Endothelial cell of umbilical vein (primary cell): ENCODE measurements at regions not wholly inside any gene's neighbourhood (a gene's known extent, or its start where the extent isn't known, plus 50 kb on each side); places are given as distances from the start of the nearest gene placed in this dataset.

Experiments used
- BruUV-seq: library from RNA; stranded (reverse); fragments of 400-500 nt; replicated peaks from 2 replicates; lab custom pipeline; 2021; lab: Mats Ljungman, UMichigan
- CTCF ChIA-PET: fragments of 300-600, 350-600 bp; sonication (Branson Sonifier 250); formaldehyde crosslinking; loops from one replicate; lab custom pipeline; 2021; ENCODE audit warnings: antibody characterized with exemption, inconsistent platforms; lab: Charles Lee
- POLR2A ChIA-PET: fragments of 300-600, 350-600 bp; sonication (Branson Sonifier 250); formaldehyde crosslinking; loops from one replicate; lab custom pipeline; 2021; ENCODE audit warnings: antibody characterized with exemption, inconsistent platforms; lab: Charles Lee
- DNase-seq: peaks from one replicate; pipeline ENCODE4 v3.0.0-alpha.2; 2011; ENCODE audit warnings: low read depth, low spot score
- FAIRE-seq: peaks from 2 replicates; lab custom pipeline; 2011; peaks lifted over from hg19 to GRCh38; lab: Jason Lieb, UNC
- H2AFZ ChIP-seq: 2 replicates; pipeline ENCODE4 v1.6.0; 2012; ENCODE audit warnings: low read depth, low read length, control low read depth, inconsistent platforms
- H3K27ac ChIP-seq: 2 replicates; pipeline ENCODE4 v1.5.1; 2011; ENCODE audit warnings: low read depth, mild to moderate bottlenecking, control low read depth, low read length, moderate library complexity; ENCODE audit not compliant: insufficient read depth
- H3K27me3 ChIP-seq, 2 experiments: 2 replicates each; pipeline versions ENCODE4 v1.6.0 to v1.6.1; 2011; ENCODE audit warnings: low read length in 2 of 2, mixed read lengths in 1 of 2; ENCODE audit not compliant: control insufficient read depth in 2 of 2, insufficient read depth in 2 of 2
- H3K36me3 ChIP-seq, 2 experiments: 2 replicates in 1 of 2; 3 replicates in 1 of 2; pipeline ENCODE4 v1.5.1; 2011; ENCODE audit warnings: low read length in 2 of 2, mild to moderate bottlenecking in 1 of 2, moderate library complexity in 1 of 2; ENCODE audit not compliant: control insufficient read depth in 2 of 2, insufficient read depth in 2 of 2; ENCODE audit errors: extremely low read depth in 1 of 2
- H3K4me1 ChIP-seq: 3 replicates; pipeline ENCODE4 v1.5.1; 2011; ENCODE audit warnings: mild to moderate bottlenecking, low read length; ENCODE audit not compliant: control insufficient read depth, insufficient read depth; ENCODE audit errors: extremely low read depth
- H3K4me2 ChIP-seq: 2 replicates; pipeline ENCODE4 v1.6.1; 2011; ENCODE audit warnings: low read length, control low read depth, mixed read lengths; ENCODE audit not compliant: insufficient read depth
- H3K4me3 ChIP-seq, 3 experiments: fragments of 200-600 bp in 1 of 3; sonication (generic), shearing (Covaris generic) in 1 of 3; replicated peaks in 1 of 3; 2 replicates each; pipeline ENCODE4 v1.5.1; 2011 to 2016; ENCODE audit warnings: control low read depth in 3 of 3, low read length in 3 of 3, mild to moderate bottlenecking in 2 of 3, inconsistent platforms in 1 of 3, low read depth in 1 of 3, moderate library complexity in 1 of 3; ENCODE audit not compliant: insufficient read depth in 1 of 3
- H3K79me2 ChIP-seq: 2 replicates; pipeline ENCODE4 v1.6.0; 2012; ENCODE audit warnings: low read length, inconsistent platforms; ENCODE audit not compliant: control insufficient read depth, insufficient read depth
- H3K9ac ChIP-seq: replicated peaks from 2 replicates; pipeline ENCODE3; 2011; ENCODE audit warnings: low read length, control low read depth; ENCODE audit not compliant: insufficient read depth; ENCODE audit errors: extremely low read depth
- H3K9me1 ChIP-seq: replicated peaks from 3 replicates; pipeline ENCODE4 v1.6.0; 2011; ENCODE audit warnings: mild to moderate bottlenecking, low read length; ENCODE audit not compliant: control insufficient read depth, insufficient read depth; ENCODE audit errors: extremely low read depth
- H3K9me3 ChIP-seq: replicated peaks from 2 replicates; pipeline ENCODE4 v1.5.1; 2012; ENCODE audit warnings: low read length, inconsistent platforms; ENCODE audit not compliant: control insufficient read depth, insufficient read depth
- H4K20me1 ChIP-seq: replicated peaks from 2 replicates; pipeline ENCODE3; 2011; ENCODE audit warnings: mild to moderate bottlenecking, low read length; ENCODE audit not compliant: control insufficient read depth, insufficient read depth; ENCODE audit errors: extremely low read depth
- EZH2 ChIP-seq: IDR thresholded peaks from 2 replicates; pipeline ENCODE4 v1.6.1; 2012; ENCODE audit warnings: borderline replicate concordance, low read depth, mild to moderate bottlenecking, moderate library complexity, low read length, inconsistent platforms; ENCODE audit not compliant: severe bottlenecking
- FOS ChIP-seq: IDR thresholded peaks from 2 replicates; pipeline ENCODE4 v1.6.1; 2011; ENCODE audit warnings: mild to moderate bottlenecking, low read length, moderate library complexity, borderline replicate concordance; ENCODE audit not compliant: insufficient read depth
- GATA2 ChIP-seq: IDR thresholded peaks from 2 replicates; pipeline ENCODE4 v1.7.0; 2011; ENCODE audit warnings: low read depth, mild to moderate bottlenecking, moderate library complexity, mixed read lengths, low read length; ENCODE audit not compliant: insufficient read length, insufficient read depth
- JUN ChIP-seq: IDR thresholded peaks from 2 replicates; pipeline ENCODE4 v1.6.1; 2011; ENCODE audit warnings: borderline replicate concordance, low read depth; ENCODE audit not compliant: insufficient read length, insufficient read depth
- MYC ChIP-seq: IDR thresholded peaks from one replicate; pipeline ENCODE4 v1.6.1; 2011; ENCODE audit warnings: mild to moderate bottlenecking, low read depth, low read length
- POLR2A ChIP-seq: IDR thresholded peaks from 2 replicates; pipeline ENCODE4 v1.6.1; 2012; ENCODE audit warnings: low read depth, mild to moderate bottlenecking, control low read depth, low read length
- POLR2AphosphoS5 ChIP-seq: IDR thresholded peaks from 2 replicates; pipeline ENCODE4 v1.6.1; 2012; ENCODE audit warnings: low read depth, mild to moderate bottlenecking, control low read depth, low read length, moderate library complexity; ENCODE audit not compliant: insufficient read depth
- dilution Hi-C: fragments of 300-500 bp; cut with MboI; formaldehyde crosslinking; loops from one replicate; pipeline ENCODE4 v1.15.0; 2019; ENCODE audit warnings: low sequenced_read_pairs; ENCODE audit not compliant: extremely low pct_ligation_motif_present
- intact Hi-C: fragments of 100-400 bp; cut with micrococcal nuclease; formaldehyde crosslinking; loops from one replicate; pipeline ENCODE4 v1.10.0; 2022
- TF ChIP-seq, protein P1 (sequence below), 2 donors: IDR thresholded peaks; 1 replicate in 1 of 2; 2 replicates in 1 of 2; pipeline ENCODE4 v1.5.1; 2011; ENCODE audit warnings: low read length in 2 of 2, mild to moderate bottlenecking in 2 of 2, moderate library complexity in 2 of 2, control low read depth in 1 of 2, inconsistent platforms in 1 of 2, low read depth in 1 of 2; ENCODE audit not compliant: insufficient read depth in 1 of 2; ENCODE audit errors: extremely low read depth in 1 of 2
- TF ChIP-seq, protein P2 (sequence below): IDR thresholded peaks from 2 replicates; pipeline ENCODE4 v1.6.1; 2011; ENCODE audit not compliant: insufficient read depth, insufficient read length

DNA sequence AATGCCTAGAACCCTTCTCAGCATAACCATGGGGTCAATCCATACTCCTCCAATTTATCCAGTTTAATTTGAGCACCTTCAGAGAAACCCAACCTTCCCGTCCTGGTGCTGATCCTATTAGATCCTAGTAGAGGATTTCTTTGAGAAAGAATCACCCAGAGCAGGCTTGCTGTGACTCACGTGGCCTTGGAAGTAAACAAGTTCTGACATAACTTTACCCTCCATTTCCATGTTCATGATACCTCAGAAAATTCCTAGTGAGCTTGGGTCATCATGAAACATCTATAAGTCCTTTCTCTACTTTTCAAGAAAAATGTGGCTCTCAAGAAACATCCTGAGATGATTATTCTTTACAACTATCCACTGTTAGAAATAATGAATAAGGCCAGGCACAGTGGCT is 71.7 kb downstream of the PRLHR start:
- Histone ChIP-seq H3K27ac (no peak overlapping the region), H3K4me2 (no peak overlapping the region), H3K9me3 (no peaks in the 10 kb centered on the region), H3K27me3 (no peaks in the 10 kb centered on the region), H4K20me1 (no peaks in the 10 kb centered on the region), H3K4me1 (no peaks in the 10 kb centered on the region), H3K9me1 (no peaks in the 10 kb centered on the region), H3K36me3 (no peaks in the 10 kb centered on the region), H3K9ac (no peak overlapping the region), H2AFZ (no peak overlapping the region), H3K79me2 (no peaks in the 10 kb centered on the region), H3K4me3 (no peak overlapping the region)
- dilution Hi-C loops: no loop called here
- DNase-seq (no peak), FAIRE-seq (no peak)
- TF ChIP-seq MYC (no peak), POLR2AphosphoS5 (no peak), JUN (no peak), FOS (no peak), POLR2A (no peak), GATA2 (no peak), EZH2 (no peak)
- TF ChIP-seq, protein P1, sequence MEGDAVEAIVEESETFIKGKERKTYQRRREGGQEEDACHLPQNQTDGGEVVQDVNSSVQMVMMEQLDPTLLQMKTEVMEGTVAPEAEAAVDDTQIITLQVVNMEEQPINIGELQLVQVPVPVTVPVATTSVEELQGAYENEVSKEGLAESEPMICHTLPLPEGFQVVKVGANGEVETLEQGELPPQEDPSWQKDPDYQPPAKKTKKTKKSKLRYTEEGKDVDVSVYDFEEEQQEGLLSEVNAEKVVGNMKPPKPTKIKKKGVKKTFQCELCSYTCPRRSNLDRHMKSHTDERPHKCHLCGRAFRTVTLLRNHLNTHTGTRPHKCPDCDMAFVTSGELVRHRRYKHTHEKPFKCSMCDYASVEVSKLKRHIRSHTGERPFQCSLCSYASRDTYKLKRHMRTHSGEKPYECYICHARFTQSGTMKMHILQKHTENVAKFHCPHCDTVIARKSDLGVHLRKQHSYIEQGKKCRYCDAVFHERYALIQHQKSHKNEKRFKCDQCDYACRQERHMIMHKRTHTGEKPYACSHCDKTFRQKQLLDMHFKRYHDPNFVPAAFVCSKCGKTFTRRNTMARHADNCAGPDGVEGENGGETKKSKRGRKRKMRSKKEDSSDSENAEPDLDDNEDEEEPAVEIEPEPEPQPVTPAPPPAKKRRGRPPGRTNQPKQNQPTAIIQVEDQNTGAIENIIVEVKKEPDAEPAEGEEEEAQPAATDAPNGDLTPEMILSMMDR (IDR thresholded peaks at IDR 0.05; ENCODE audit: extremely low read depth in 1 of 2, insufficient read depth in 1 of 2, low read depth in 1 of 2, low read length in 2 of 2): no peak
- TF ChIP-seq, protein P2, sequence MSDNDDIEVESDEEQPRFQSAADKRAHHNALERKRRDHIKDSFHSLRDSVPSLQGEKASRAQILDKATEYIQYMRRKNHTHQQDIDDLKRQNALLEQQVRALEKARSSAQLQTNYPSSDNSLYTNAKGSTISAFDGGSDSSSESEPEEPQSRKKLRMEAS: no peak
- ChIA-PET POLR2A (no interaction called here), CTCF (no interaction called here)
- intact Hi-C loops: no loop called here
- no TSS peak for BruUV-seq
